Ovary (tissue), 7 donors: ENCODE measurements at regions not wholly inside any gene's neighbourhood (a gene's known extent, or its start where the extent isn't known, plus 50 kb on each side); places are given as distances from the start of the nearest gene placed in this dataset.
"Not testable (repeated sequence)": the region's sequence is repeated elsewhere in the genome, so short reads cannot be mapped to it uniquely, and the experiment has no call there.

ENCODE experiments used
- DNase-seq, 5 donors: peaks; one replicate each; pipeline ENCODE4 v3.0.0-alpha.2; 2019 to 2020
- H3K27ac ChIP-seq, 2 donors: fragments of 200-600 bp; one replicate each; pipeline versions ENCODE4 v1.5.1 to v1.8.0; 2019 to 2022
- H3K27me3 ChIP-seq: fragments of 200-600 bp; one replicate; pipeline ENCODE4 v1.8.0; 2022
- H3K36me3 ChIP-seq: fragments of 200-600 bp; sonication (generic); one replicate; pipeline ENCODE4 v1.5.1; 2019
- H3K4me1 ChIP-seq: one replicate; pipeline ENCODE4 v1.8.1; 2013; ENCODE audit warnings: mild to moderate bottlenecking, moderate library complexity; ENCODE audit not compliant: insufficient read depth
- H3K4me3 ChIP-seq: fragments of 200-600 bp; sonication (generic); one replicate; pipeline ENCODE4 v1.5.1; 2017
- H3K9me3 ChIP-seq, 2 donors: fragments of 200-600 bp in 1 of 2; sonication (generic) in 1 of 2; one replicate each; pipeline versions ENCODE4 v1.5.1 to v1.8.1; 2013 to 2019; ENCODE audit warnings: mild to moderate bottlenecking in 1 of 2, moderate library complexity in 1 of 2
- CTCF ChIP-seq, 3 donors: fragments of 450-650 bp in 2 of 3; fragments of 200-600 bp in 1 of 3; IDR thresholded peaks; one replicate each; pipeline versions ENCODE4 v1.5.1 to v1.8.0; 2016 to 2022; ENCODE audit warnings: antibody characterized with exemption in 3 of 3, mild to moderate bottlenecking in 1 of 3
- EP300 ChIP-seq: sonication (generic); formaldehyde crosslinking; IDR thresholded peaks from one replicate; pipeline ENCODE4 v1.6.1; 2017; ENCODE audit warnings: antibody characterized with exemption
- POLR2A ChIP-seq: fragments of 450-650 bp; IDR thresholded peaks from one replicate; pipeline ENCODE4 v1.6.1; 2017; ENCODE audit warnings: antibody characterized with exemption, mild to moderate bottlenecking, moderate library complexity
- WGBS, 3 donors: extraction: QIAGEN DNeasy Blood & Tissue Kit in 1 of 3; methylation state at CpG; one replicate each; pipeline versions ENCODE4 v1.1.5 to v1.1.7; 2013 to 2017; 5-methylcytosine and 5-hydroxymethylcytosine counted together
- intact Hi-C, 4 donors: fragments of 100-400 bp; cut with DNase I; formaldehyde crosslinking; loops; one replicate each; pipeline versions ENCODE4 v1.11.0 to v1.15.1; 2022 to 2023
- donor health status: DM: no; HTN: no; CAD: no; lungs with moderate emphysema.
- donor health status: DM: no; HTN: no; CAD: no.
- donor health status: Bipolar disorder and iron deficiency.
- donor health status: DM: no; HTN: no; CAD: no.
- donor health status: DM: yes; HTN: yes; CAD: no.

- H3K4me3 ChIP-seq: no peak overlapping the region
- no peak for TF ChIP-seq EP300
- no peak for TF ChIP-seq CTCF (IDR thresholded peaks at IDR 0.05)
- no peak for TF ChIP-seq POLR2A
- no peaks in the 10 kb centered on the region for H3K4me1 ChIP-seq
- H3K9me3 ChIP-seq: no peaks in the 10 kb centered on the region
- H3K36me3 ChIP-seq: no peaks in the 10 kb centered on the region
- H3K27ac ChIP-seq: no peak overlapping the region
- no peaks in the 10 kb centered on the region for H3K27me3 ChIP-seq
- no peak for DNase-seq
- 78 to 93% (median 82%) methylated on average over 11 of the region's 11 CpGs for WGBS, 3 donors
- intact Hi-C loops: no loop called here
Measured at GRCh38 chr5:99763021-99763774, 772.0 kb upstream of the FAM174A start.

GRCh38 chr5:99747342-99747741 is 787.8 kb upstream of the FAM174A start:
- TF ChIP-seq POLR2A (no peak), EP300 (no peak), CTCF (IDR thresholded peaks at IDR 0.05) (no peak)
- H3K9me3 ChIP-seq: no peaks in the 10 kb centered on the region
- no peak overlapping the region for H3K27ac ChIP-seq
- no peaks in the 10 kb centered on the region for H3K27me3 ChIP-seq
- H3K4me1 ChIP-seq: no peaks in the 10 kb centered on the region
- WGBS, 3 donors: 92 to 95% (median 94%) methylated on average over 4 of the region's 4 CpGs
- no peak for DNase-seq
- H3K4me3 ChIP-seq: no peak overlapping the region
- intact Hi-C loops: no loop called here
- no peaks in the 10 kb centered on the region for H3K36me3 ChIP-seq

- intact Hi-C loops, H3K27me3 ChIP-seq, H3K27ac ChIP-seq, H3K9me3 ChIP-seq, H3K4me1 ChIP-seq, H3K4me3 ChIP-seq, H3K36me3 ChIP-seq, DNase-seq: not testable (repeated sequence)
- 78 to 92% (median 86%) methylated on average over 1 of the region's 1 CpG for WGBS, 3 donors
Measured at GRCh38 chr5:99733146-99733545, 802.0 kb upstream of the FAM174A start.

GRCh38 chr5:99730653-99731052 is 801.8 kb upstream of the CHD1 start:
- DNase-seq, H3K4me1 ChIP-seq, H3K27me3 ChIP-seq, H3K36me3 ChIP-seq, intact Hi-C loops, H3K9me3 ChIP-seq, H3K4me3 ChIP-seq, H3K27ac ChIP-seq: not testable (repeated sequence)
- WGBS, 3 donors: 50 to 59% (median 56%) methylated on average over 4 of the region's 4 CpGs

GRCh38 chr5:99724732-99725290 is 796.0 kb upstream of the CHD1 start:
- Histone ChIP-seq H3K27ac (no peak overlapping the region), H3K9me3 (no peaks in the 10 kb centered on the region), H3K4me1 (no peaks in the 10 kb centered on the region), H3K27me3 (no peaks in the 10 kb centered on the region), H3K4me3 (no peak overlapping the region), H3K36me3 (no peaks in the 10 kb centered on the region)
- no peak for DNase-seq
- intact Hi-C loops: no loop called here
- WGBS, 3 donors: 47 to 67% (median 62%) methylated on average over 2 of the region's 2 CpGs
- TF ChIP-seq POLR2A (no peak), CTCF (IDR thresholded peaks at IDR 0.05) (no peak), EP300 (no peak)
